Gastroesophageal sphincter (tissue), 4 donors: ENCODE measurements at regions not wholly inside any gene's neighbourhood (a gene's known extent, or its start where the extent isn't known, plus 50 kb on each side); places are given as distances from the start of the nearest gene placed in this dataset.

Experiments
- ATAC-seq: fragments of 150-250 bp; one replicate; pipeline ENCODE4 v1.9.1; 2016; ENCODE audit warnings: mild to moderate bottlenecking, moderate library complexity
- H3K27ac ChIP-seq, 4 donors: fragments of 200-600 bp; sonication (generic) in 3 of 4; 1 replicate in 3 of 4; 2 replicates in 1 of 4; pipeline ENCODE4 v1.5.1; 2016 to 2019
- H3K27me3 ChIP-seq: fragments of 200-600 bp; sonication (generic); one replicate; pipeline ENCODE4 v1.5.1; 2019
- H3K36me3 ChIP-seq, 2 donors: fragments of 200-600 bp; sonication (generic); one replicate each; pipeline ENCODE4 v1.5.1; 2019; ENCODE audit warnings: control low read depth in 1 of 2
- H3K4me1 ChIP-seq, 3 donors: fragments of 200-600 bp; sonication (generic); 1 replicate in 2 of 3; 2 replicates in 1 of 3; pipeline ENCODE4 v1.5.1; 2016 to 2019; ENCODE audit warnings: control low read depth in 2 of 3
- H3K4me3 ChIP-seq, 2 donors: fragments of 200-600 bp; sonication (generic); one replicate each; pipeline ENCODE4 v1.5.1; 2019; ENCODE audit warnings: mild to moderate bottlenecking in 1 of 2, moderate library complexity in 1 of 2
- H3K9me3 ChIP-seq, 3 donors: fragments of 200-600 bp; sonication (generic); one replicate each; pipeline ENCODE4 v1.5.1; 2017 to 2019; ENCODE audit warnings: control low read depth in 2 of 3
- EP300 ChIP-seq: sonication (generic); formaldehyde crosslinking; IDR thresholded peaks from one replicate; pipeline ENCODE4 v1.6.1; 2017; ENCODE audit warnings: antibody characterized with exemption, mild to moderate bottlenecking
- POLR2A ChIP-seq, 2 donors: fragments of 450-650 bp; IDR thresholded peaks; one replicate each; pipeline ENCODE4 v1.6.1; 2017; ENCODE audit warnings: antibody characterized with exemption in 2 of 2, mild to moderate bottlenecking in 2 of 2, moderate library complexity in 1 of 2
- POLR2AphosphoS5 ChIP-seq: sonication (generic); formaldehyde crosslinking; IDR thresholded peaks from one replicate; pipeline ENCODE4 v1.6.1; 2017; ENCODE audit warnings: antibody characterized with exemption
- WGBS, 2 donors: methylation state at CpG; one replicate each; pipeline ENCODE4 v1.1.5; 2018; ENCODE audit warnings: low coverage in 1 of 2; 5-methylcytosine and 5-hydroxymethylcytosine counted together
- TF ChIP-seq, protein P1 (sequence below), 4 experiments: fragments of 200-600 bp in 2 of 4; fragments of 450-650 bp in 2 of 4; sonication (generic) in 1 of 4; IDR thresholded peaks; one replicate each; pipeline ENCODE4 v1.5.1; 2017 to 2019; ENCODE audit warnings: antibody characterized with exemption in 4 of 4, mild to moderate bottlenecking in 2 of 4, moderate library complexity in 2 of 4

DNA sequence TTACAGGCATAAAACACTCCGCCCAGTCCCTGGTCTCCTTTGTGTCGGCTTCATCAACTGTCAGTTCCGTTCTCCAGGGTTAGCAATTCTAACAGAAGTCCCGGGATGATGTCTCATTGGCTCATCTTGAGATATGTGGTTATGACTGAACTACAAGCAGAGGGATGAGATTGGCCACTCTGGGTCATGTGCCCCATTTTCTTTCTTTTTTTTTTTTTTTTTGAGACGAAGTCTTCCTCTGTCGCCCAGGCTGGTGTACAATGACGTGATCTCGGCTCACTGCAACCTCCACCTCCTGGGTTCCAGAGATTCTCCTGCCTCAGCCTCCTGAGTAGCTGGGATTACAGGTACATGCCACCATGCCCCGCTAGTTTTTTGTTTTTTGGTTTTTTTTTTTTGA is 95.4 kb upstream of the MRI1 start:
- H3K9me3 ChIP-seq: no peaks in the 10 kb centered on the region
- H3K27me3 ChIP-seq: no peaks in the 10 kb centered on the region
- H3K4me1 ChIP-seq: no peaks in the 10 kb centered on the region
- TF ChIP-seq POLR2A (IDR thresholded peaks at IDR 0.05) (no peak), POLR2AphosphoS5 (no peak), EP300 (no peak)
- TF ChIP-seq, protein P1, sequence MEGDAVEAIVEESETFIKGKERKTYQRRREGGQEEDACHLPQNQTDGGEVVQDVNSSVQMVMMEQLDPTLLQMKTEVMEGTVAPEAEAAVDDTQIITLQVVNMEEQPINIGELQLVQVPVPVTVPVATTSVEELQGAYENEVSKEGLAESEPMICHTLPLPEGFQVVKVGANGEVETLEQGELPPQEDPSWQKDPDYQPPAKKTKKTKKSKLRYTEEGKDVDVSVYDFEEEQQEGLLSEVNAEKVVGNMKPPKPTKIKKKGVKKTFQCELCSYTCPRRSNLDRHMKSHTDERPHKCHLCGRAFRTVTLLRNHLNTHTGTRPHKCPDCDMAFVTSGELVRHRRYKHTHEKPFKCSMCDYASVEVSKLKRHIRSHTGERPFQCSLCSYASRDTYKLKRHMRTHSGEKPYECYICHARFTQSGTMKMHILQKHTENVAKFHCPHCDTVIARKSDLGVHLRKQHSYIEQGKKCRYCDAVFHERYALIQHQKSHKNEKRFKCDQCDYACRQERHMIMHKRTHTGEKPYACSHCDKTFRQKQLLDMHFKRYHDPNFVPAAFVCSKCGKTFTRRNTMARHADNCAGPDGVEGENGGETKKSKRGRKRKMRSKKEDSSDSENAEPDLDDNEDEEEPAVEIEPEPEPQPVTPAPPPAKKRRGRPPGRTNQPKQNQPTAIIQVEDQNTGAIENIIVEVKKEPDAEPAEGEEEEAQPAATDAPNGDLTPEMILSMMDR (IDR thresholded peaks at IDR 0.05): no peak
- no peak overlapping the region for H3K27ac ChIP-seq
- no peaks in the 10 kb centered on the region for H3K36me3 ChIP-seq
- no peak overlapping the region for H3K4me3 ChIP-seq
- 72 to 81% methylated on average over 3 to 9 of the region's 9 CpGs for WGBS, 2 donors
- ATAC-seq: no peak

GRCh38 chr19:13666165-13666564 is 98.2 kb upstream of the MRI1 start:
- Histone ChIP-seq H3K36me3 (no peaks in the 10 kb centered on the region), H3K4me3 (no peak overlapping the region), H3K4me1 (no peaks in the 10 kb centered on the region), H3K9me3 (no peaks in the 10 kb centered on the region), H3K27ac (no peak overlapping the region), H3K27me3 (no peaks in the 10 kb centered on the region)
- TF ChIP-seq POLR2A (IDR thresholded peaks at IDR 0.05): no peak
- TF ChIP-seq, protein P1 (IDR thresholded peaks at IDR 0.05): no peak
- no peak for TF ChIP-seq EP300
- TF ChIP-seq POLR2AphosphoS5: no peak
- 43 to 63% methylated on average over 2 to 15 of the region's 15 CpGs for WGBS, 2 donors
- no peak for ATAC-seq

GRCh38 chr19:13665125-13665905 is 99.0 kb upstream of the MRI1 start:
- no peak for ATAC-seq
- Histone ChIP-seq H3K4me3 (no peak overlapping the region), H3K27ac (no peak overlapping the region), H3K36me3 (no peaks in the 10 kb centered on the region), H3K27me3 (no peaks in the 10 kb centered on the region), H3K9me3 (no peaks in the 10 kb centered on the region), H3K4me1 (no peaks in the 10 kb centered on the region)
- WGBS, 2 donors: 44 to 50% methylated on average over 3 to 12 of the region's 12 CpGs
- TF ChIP-seq, protein P1 (IDR thresholded peaks at IDR 0.05): no peak
- TF ChIP-seq EP300: no peak
- TF ChIP-seq POLR2AphosphoS5: no peak
- no peak for TF ChIP-seq POLR2A (IDR thresholded peaks at IDR 0.05)

DNA sequence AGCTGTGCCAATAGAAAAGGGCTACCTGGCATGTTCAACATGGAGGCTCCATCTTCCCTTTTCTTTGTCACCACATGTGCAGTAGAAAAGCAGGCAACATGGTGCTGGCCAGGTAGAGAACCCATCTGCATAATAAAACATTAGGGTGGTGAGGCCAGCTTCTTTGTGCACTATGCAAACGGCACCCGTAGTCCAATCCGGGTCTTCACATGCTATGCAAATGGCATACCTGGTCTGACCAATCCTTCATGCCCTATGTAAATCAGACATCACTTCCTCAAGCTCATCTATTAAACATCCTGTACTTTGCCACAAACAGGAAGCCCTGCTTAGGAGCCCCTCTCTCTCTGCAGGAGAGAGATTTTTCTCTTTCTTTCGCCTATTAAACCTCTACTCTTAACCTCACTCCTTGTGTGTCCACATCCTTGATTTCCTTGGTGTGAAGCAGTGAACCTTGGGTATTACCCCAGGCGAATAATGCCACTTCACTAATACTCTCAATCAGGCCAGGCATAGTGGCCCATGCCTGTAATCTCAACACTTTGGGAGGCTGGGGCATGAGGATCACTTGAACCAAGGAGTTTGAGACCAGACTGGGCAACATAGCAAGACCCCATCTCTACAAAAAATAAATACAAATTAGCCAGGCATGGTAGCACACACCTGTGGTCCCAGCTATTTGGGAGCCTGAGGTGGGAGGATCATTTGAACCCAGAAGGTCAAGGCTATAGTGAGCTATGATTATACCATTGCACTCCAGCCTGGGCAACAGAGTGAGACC is 111.3 kb upstream of the MRI1 start:
- 71 to 93% methylated on average over 3 to 5 of the region's 5 CpGs for WGBS, 2 donors
- no peak overlapping the region for H3K4me3 ChIP-seq
- no peaks in the 10 kb centered on the region for H3K36me3 ChIP-seq
- ATAC-seq: no peak
- no peak overlapping the region for H3K27ac ChIP-seq
- no peaks in the 10 kb centered on the region for H3K4me1 ChIP-seq
- peaks cover 35% of the 10 kb centered on the region for H3K27me3 ChIP-seq
- H3K9me3 ChIP-seq: peaks cover 0 to 4% (median 0%) of the 10 kb centered on the region in 3 donors
- TF ChIP-seq, protein P1 (IDR thresholded peaks at IDR 0.05): no peak
- TF ChIP-seq EP300: no peak
- no peak for TF ChIP-seq POLR2AphosphoS5
- TF ChIP-seq POLR2A (IDR thresholded peaks at IDR 0.05): no peak
